ENCODE measurements at regions not wholly inside any gene's neighbourhood (a gene's known extent, or its start where the extent isn't known, plus 50 kb on each side); places are given as distances from the start of the nearest gene placed in this dataset.

- TF ChIP-seq CTCF (IDR thresholded peaks at IDR 0.05): no peak
- TF ChIP-seq POLR2A (IDR thresholded peaks at IDR 0.05): no peak
- TF ChIP-seq EP300 (IDR thresholded peaks at IDR 0.05): no peak
These were observed 515.4 kb downstream of the RAB38 start for GRCh38 chr11:87659807-87660206.

All from tibial nerve (tissue), 4 donors.